AG04450 (cell line): ENCODE measurements at regions not wholly inside any gene's neighbourhood (a gene's known extent, or its start where the extent isn't known, plus 50 kb on each side); places are given as distances from the start of the nearest gene placed in this dataset.

Experiments
- CTCF ChIA-PET: fragments of 300-600, 350-600 bp; formaldehyde crosslinking; extraction: SDS; loops from one replicate; lab custom pipeline; 2022; ENCODE audit warnings: antibody characterized with exemption, inconsistent platforms; lab: Charles Lee
- POLR2A ChIA-PET: fragments of 350-600 bp; formaldehyde crosslinking; extraction: SDS; loops from one replicate; lab custom pipeline; 2021; ENCODE audit warnings: antibody characterized with exemption, inconsistent platforms; lab: Yijun Ruan, JAX
- DNase-seq: peaks from one replicate; pipeline ENCODE4 v3.0.0-alpha.2; 2011; ENCODE audit warnings: low read depth, low spot score
- H3K27ac ChIP-seq: one replicate; pipeline ENCODE4 v1.5.1; 2012; ENCODE audit warnings: low read depth, low read length, control low read depth
- H3K27me3 ChIP-seq: one replicate; pipeline ENCODE4 v1.6.0; 2012; ENCODE audit warnings: low read length; ENCODE audit not compliant: control insufficient read depth, insufficient read depth
- H3K4me3 ChIP-seq: 2 replicates; pipeline ENCODE4 v1.5.1; 2011; ENCODE audit warnings: mild to moderate bottlenecking, low read depth, low read length, control low read depth
- H3K9me3 ChIP-seq: 2 replicates; pipeline ENCODE4 v1.5.1; 2012; ENCODE audit warnings: low read length; ENCODE audit not compliant: control insufficient read depth, insufficient read depth
- TF ChIP-seq, protein P1 (sequence below): IDR thresholded peaks from 2 replicates; pipeline ENCODE4 v1.5.1; 2011; ENCODE audit warnings: low read depth, low read length, control low read depth, inconsistent platforms

DNA sequence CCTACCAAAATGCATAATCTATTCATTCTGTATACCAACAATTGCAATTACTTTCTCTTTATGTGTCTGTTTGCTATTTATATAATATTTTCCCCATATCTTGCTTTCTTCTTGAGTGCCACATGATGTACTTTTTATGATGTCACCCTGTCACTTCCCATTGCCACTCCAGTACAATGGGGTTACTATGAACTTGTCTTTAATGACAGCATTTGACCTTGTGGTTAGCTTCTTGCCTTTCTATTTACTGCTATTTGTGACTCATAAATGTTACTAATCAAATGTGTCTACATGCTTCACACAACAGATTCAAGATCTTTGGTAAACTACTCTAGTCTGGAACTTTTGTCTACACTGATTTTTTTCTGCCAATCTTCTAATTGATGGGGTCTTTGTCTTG lies 486.3 kb downstream of the NR4A2 start:
- no peak for DNase-seq
- H3K9me3 ChIP-seq: peaks cover 13% of the 10 kb centered on the region
- H3K27ac ChIP-seq: no peak overlapping the region
- TF ChIP-seq, protein P1, sequence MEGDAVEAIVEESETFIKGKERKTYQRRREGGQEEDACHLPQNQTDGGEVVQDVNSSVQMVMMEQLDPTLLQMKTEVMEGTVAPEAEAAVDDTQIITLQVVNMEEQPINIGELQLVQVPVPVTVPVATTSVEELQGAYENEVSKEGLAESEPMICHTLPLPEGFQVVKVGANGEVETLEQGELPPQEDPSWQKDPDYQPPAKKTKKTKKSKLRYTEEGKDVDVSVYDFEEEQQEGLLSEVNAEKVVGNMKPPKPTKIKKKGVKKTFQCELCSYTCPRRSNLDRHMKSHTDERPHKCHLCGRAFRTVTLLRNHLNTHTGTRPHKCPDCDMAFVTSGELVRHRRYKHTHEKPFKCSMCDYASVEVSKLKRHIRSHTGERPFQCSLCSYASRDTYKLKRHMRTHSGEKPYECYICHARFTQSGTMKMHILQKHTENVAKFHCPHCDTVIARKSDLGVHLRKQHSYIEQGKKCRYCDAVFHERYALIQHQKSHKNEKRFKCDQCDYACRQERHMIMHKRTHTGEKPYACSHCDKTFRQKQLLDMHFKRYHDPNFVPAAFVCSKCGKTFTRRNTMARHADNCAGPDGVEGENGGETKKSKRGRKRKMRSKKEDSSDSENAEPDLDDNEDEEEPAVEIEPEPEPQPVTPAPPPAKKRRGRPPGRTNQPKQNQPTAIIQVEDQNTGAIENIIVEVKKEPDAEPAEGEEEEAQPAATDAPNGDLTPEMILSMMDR: no peak
- no peaks in the 10 kb centered on the region for H3K27me3 ChIP-seq
- no peak overlapping the region for H3K4me3 ChIP-seq
- ChIA-PET CTCF (no interaction called here), POLR2A (no interaction called here)

- CTCF ChIA-PET: no interaction called here
- TF ChIP-seq, protein P1: no peak
- H3K27ac ChIP-seq: no peak overlapping the region
These were observed 488.1 kb downstream of the NR4A2 start for GRCh38 chr2:155844461-155844860.

DNA sequence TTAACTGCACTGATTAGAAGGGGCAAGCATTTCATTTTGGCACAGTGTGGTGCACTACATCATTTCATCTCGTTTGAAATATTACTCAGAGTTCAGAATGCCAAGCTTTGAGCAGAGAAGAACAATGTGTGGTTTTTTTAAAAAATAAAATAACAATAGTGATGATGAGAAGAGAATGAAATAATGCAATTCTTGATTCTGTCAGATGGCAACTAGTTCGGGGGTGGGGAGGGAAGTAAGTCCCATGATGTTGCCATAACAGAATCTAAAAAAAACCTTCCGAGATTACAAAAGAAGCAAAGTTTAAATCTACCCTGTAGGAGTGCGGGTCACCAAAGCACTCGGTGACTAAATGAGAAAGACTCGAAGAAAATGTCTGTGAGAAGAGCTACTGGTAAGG lies 490.4 kb downstream of the NR4A2 start:
- Histone ChIP-seq H3K27ac (no peak overlapping the region), H3K4me3 (no peak overlapping the region), H3K27me3 (no peaks in the 10 kb centered on the region), H3K9me3 (peaks cover 8% of the 10 kb centered on the region)
- TF ChIP-seq, protein P1: no peak
- ChIA-PET POLR2A (no interaction called here), CTCF (no interaction called here)
- no peak for DNase-seq

More at GRCh38 chr2:155844461-155844860, 488.1 kb downstream of the NR4A2 start:
- no peaks in the 10 kb centered on the region for H3K27me3 ChIP-seq
- peaks cover 10% of the 10 kb centered on the region for H3K9me3 ChIP-seq
- POLR2A ChIA-PET: no interaction called here
- no peak for DNase-seq
- no peak overlapping the region for H3K4me3 ChIP-seq

DNA sequence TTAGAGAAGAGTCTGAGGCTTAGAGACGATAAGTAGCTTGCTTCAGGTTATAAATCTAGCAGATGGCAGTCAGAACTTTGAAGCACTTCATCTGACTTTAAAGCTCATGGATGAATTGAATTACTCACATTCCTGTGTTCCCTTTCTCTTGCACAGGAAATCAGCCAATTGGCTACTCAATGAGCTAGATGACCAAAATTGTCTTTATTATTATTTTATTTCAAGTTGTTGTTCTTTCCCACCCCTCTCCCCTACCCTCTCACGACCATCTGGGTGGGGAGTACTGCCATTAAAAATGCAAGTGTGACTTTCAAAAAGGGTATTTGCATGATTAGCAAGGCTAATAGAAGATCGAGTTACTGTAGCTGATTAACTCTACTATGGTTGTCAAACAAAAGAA lies 491.1 kb downstream of the NR4A2 start:
- DNase-seq: no peak
- CTCF ChIA-PET: no interaction called here
- peaks cover 8% of the 10 kb centered on the region for H3K9me3 ChIP-seq
- POLR2A ChIA-PET: no interaction called here
- no peak overlapping the region for H3K4me3 ChIP-seq
- TF ChIP-seq, protein P1: no peak
- H3K27ac ChIP-seq: no peak overlapping the region
- no peaks in the 10 kb centered on the region for H3K27me3 ChIP-seq

DNA sequence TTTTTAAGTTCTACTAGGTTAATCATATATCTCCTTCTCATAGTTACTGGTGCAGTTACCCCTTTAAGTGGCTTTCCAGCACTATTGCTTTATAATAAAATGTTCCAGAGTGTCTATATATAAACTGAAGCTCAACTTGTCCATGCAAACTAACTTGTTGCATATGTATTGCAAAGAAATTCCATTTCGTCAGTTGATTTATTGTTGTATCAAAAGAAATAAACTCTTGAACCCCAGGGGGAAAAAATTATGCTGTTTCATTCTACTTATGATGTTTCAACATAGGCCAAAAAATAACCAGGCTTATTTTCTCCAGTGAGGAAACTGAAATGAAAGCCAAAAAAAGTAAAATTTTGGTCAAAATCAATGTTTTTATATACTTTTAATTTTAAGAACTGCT lies 491.9 kb downstream of the NR4A2 start:
- no peaks in the 10 kb centered on the region for H3K27me3 ChIP-seq
- POLR2A ChIA-PET: no interaction called here
- H3K27ac ChIP-seq: no peak overlapping the region
- H3K9me3 ChIP-seq: peaks cover 6% of the 10 kb centered on the region
- H3K4me3 ChIP-seq: no peak overlapping the region
- CTCF ChIA-PET: interaction anchor here (0.6 kb wide), 1 partner anchor 162 kb away, joined by 3 read pairs; no protein-coding TSS in a partner anchor
- TF ChIP-seq, protein P1: no peak
- no peak for DNase-seq
